SK-N-SH (cell line): ENCODE measurements at regions not wholly inside any gene's neighbourhood (a gene's known extent, or its start where the extent isn't known, plus 50 kb on each side); places are given as distances from the start of the nearest gene placed in this dataset.

Experiments used
- CTCF ChIA-PET: fragments of 300-600, 350-600 bp; formaldehyde crosslinking; extraction: SDS; loops from one replicate; lab custom pipeline; 2021; lab: Yijun Ruan, JAX
- POLR2A ChIA-PET: fragments of 350-600 bp; sonication (Branson Sonifier 250); formaldehyde crosslinking; extraction: SDS; loops from one replicate; lab custom pipeline; 2020; ENCODE audit warnings: antibody characterized with exemption, inconsistent platforms; lab: Yijun Ruan, JAX
- DNase-seq: peaks from one replicate; pipeline ENCODE4 v3.0.0; 2012
- H2AFZ ChIP-seq: fragments of 200-600 bp; sonication (generic); 2 replicates; pipeline ENCODE4 v1.8.1; 2016; ENCODE audit warnings: antibody characterized with exemption, mild to moderate bottlenecking, low read depth
- H3F3A ChIP-seq: fragments of 200-600 bp; sonication (generic); replicated peaks from 2 replicates; pipeline ENCODE3; 2016; ENCODE audit warnings: antibody characterized with exemption, mild to moderate bottlenecking; ENCODE audit not compliant: insufficient read depth
- H3K27ac ChIP-seq, 2 experiments: fragments of 200-500 bp in 1 of 2; fragments of 200-600 bp in 1 of 2; sonication (Bioruptor generic) in 1 of 2; sonication (generic), shearing (Covaris generic) in 1 of 2; 2 replicates each; pipeline versions ENCODE4 v1.5.1 to v1.6.1; 2014 to 2016; ENCODE audit warnings: low read depth in 2 of 2, inconsistent platforms in 1 of 2, low read length in 1 of 2, mild to moderate bottlenecking in 1 of 2, mixed read lengths in 1 of 2
- H3K27me3 ChIP-seq: fragments of 200-600 bp; sonication (generic), shearing (Covaris generic); 2 replicates; pipeline ENCODE4 v1.6.1; 2016; ENCODE audit warnings: mixed run types; ENCODE audit not compliant: insufficient read depth
- H3K36me3 ChIP-seq, 2 experiments: fragments of 200-500 bp in 1 of 2; fragments of 200-600 bp in 1 of 2; sonication (Bioruptor generic) in 1 of 2; sonication (generic) in 1 of 2; replicated peaks in 1 of 2; 2 replicates each; pipeline versions ENCODE3 to v1.5.1; 2014 to 2016; ENCODE audit warnings: low read length in 1 of 2, mild to moderate bottlenecking in 1 of 2; ENCODE audit not compliant: insufficient read depth in 2 of 2, control insufficient read depth in 1 of 2
- H3K4me1 ChIP-seq, 2 experiments: fragments of 200-500 bp in 1 of 2; fragments of 200-600 bp in 1 of 2; sonication (Bioruptor generic) in 1 of 2; sonication (generic), shearing (Covaris generic) in 1 of 2; 2 replicates each; pipeline versions ENCODE4 v1.5.1 to v1.6.1; 2014 to 2016; ENCODE audit warnings: low read depth in 1 of 2, low read length in 1 of 2, mixed run types in 1 of 2; ENCODE audit not compliant: insufficient read depth in 2 of 2, control insufficient read depth in 1 of 2
- H3K4me2 ChIP-seq: fragments of 200-600 bp; sonication (generic), shearing (Covaris generic); 2 replicates; pipeline ENCODE4 v1.6.1; 2017; ENCODE audit warnings: mixed run types
- H3K4me3 ChIP-seq, 2 experiments: fragments of 200-500 bp in 1 of 2; fragments of 200-600 bp in 1 of 2; sonication (Bioruptor generic) in 1 of 2; sonication (generic), shearing (Covaris generic) in 1 of 2; 2 replicates each; pipeline versions ENCODE4 v1.5.1 to v1.8.1; 2014 to 2016; ENCODE audit warnings: low read depth in 2 of 2, inconsistent platforms in 1 of 2, low read length in 1 of 2, mild to moderate bottlenecking in 1 of 2, mixed read lengths in 1 of 2, moderate library complexity in 1 of 2
- H3K79me2 ChIP-seq: fragments of 200-600 bp; sonication (generic); 2 replicates; pipeline ENCODE4 v1.8.1; 2017; ENCODE audit warnings: mild to moderate bottlenecking; ENCODE audit not compliant: insufficient read depth
- H3K9ac ChIP-seq: fragments of 200-600 bp; sonication (generic); 2 replicates; pipeline ENCODE4 v1.6.1; 2017; ENCODE audit warnings: mixed run types
- H3K9me2 ChIP-seq: fragments of 200-600 bp; sonication (generic); 2 replicates; pipeline ENCODE4 v1.6.1; 2017; ENCODE audit warnings: mixed run types
- H3K9me3 ChIP-seq: fragments of 200-600 bp; sonication (generic); 2 replicates; pipeline ENCODE4 v1.6.1; 2017; ENCODE audit warnings: mixed run types, mild to moderate bottlenecking, moderate library complexity
- H4K20me1 ChIP-seq: fragments of 200-600 bp; sonication (generic); 2 replicates; pipeline ENCODE4 v1.6.1; 2017; ENCODE audit warnings: mild to moderate bottlenecking, mixed run types; ENCODE audit not compliant: insufficient read depth
- CHD2 ChIP-seq: fragments of 150-350 bp; IDR thresholded peaks from 2 replicates; pipeline ENCODE4 v1.6.1; 2018; ENCODE audit warnings: low read length; ENCODE audit not compliant: partially characterized antibody
- ELF1 ChIP-seq: IDR thresholded peaks from 2 replicates; pipeline ENCODE4 v1.4.0; 2012
- NRF1 ChIP-seq: IDR thresholded peaks from 2 replicates; pipeline ENCODE4 v1.6.1; 2012; ENCODE audit warnings: low read depth, mild to moderate bottlenecking, low read length
- RXRA ChIP-seq: IDR thresholded peaks from 2 replicates; pipeline ENCODE4 v1.4.0; 2012; ENCODE audit warnings: low read depth, mild to moderate bottlenecking, borderline replicate concordance
- TCF12 ChIP-seq: IDR thresholded peaks from 2 replicates; pipeline ENCODE4 v1.4.0; 2012
- USF1 ChIP-seq: IDR thresholded peaks from 2 replicates; pipeline ENCODE4 v1.4.0; 2012; ENCODE audit warnings: low read depth, borderline replicate concordance
- YY1 ChIP-seq: IDR thresholded peaks from 2 replicates; pipeline ENCODE4 v1.4.0; 2012; ENCODE audit warnings: low read depth, mild to moderate bottlenecking
- WGBS: methylation state at CpG from one replicate; pipeline ENCODE4 v1.1.6; 2017; ENCODE audit warnings: low lambda C conversion rate; 5-methylcytosine and 5-hydroxymethylcytosine counted together
- TF ChIP-seq, protein P1 (sequence below): IDR thresholded peaks from 2 replicates; pipeline ENCODE4 v1.6.1; 2012; ENCODE audit warnings: mild to moderate bottlenecking, low read depth, low read length, moderate library complexity
- TF ChIP-seq, protein P2 (sequence below): fragments of 150-350 bp; IDR thresholded peaks from 2 replicates; pipeline ENCODE4 v1.6.1; 2017; ENCODE audit warnings: antibody characterized with exemption, low read length, low read depth, borderline replicate concordance
- TF ChIP-seq, protein P3 (sequence below): fragments of 200-600 bp; sonication (generic); IDR thresholded peaks from 2 replicates; pipeline ENCODE4 v1.6.1; 2017; ENCODE audit warnings: antibody characterized with exemption, mild to moderate bottlenecking, moderate library complexity

DNA sequence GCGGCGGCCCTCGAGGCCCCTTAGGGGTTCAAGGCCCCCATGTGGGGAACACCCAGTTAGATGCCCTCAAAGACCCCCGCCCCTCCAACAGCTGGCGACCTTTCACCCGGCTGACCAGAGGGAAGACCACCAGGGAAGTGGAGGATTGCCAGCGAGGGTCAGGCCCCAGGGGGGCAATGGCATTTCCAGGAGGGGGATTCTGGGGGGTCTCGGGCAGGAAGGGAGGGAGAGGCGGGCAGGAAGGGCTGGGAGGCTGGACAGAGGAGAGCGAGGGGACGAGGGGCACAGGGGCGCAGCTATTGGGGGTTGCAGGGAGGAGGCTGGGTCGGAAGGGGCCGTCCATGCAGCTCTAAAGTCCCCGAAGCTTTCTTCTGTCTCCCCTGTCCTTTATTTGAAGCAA lies 139.5 kb downstream of the C16orf95 start:
- H3K27me3 ChIP-seq, result no peaks in the 10 kb centered on the region; the same call in 1 of the 2 replicates
- no peaks in the 10 kb centered on the region for H3K9me2 ChIP-seq
- no peak overlapping the region for H3K27ac ChIP-seq
- ChIA-PET POLR2A (no interaction called here), CTCF (no interaction called here)
- H3F3A ChIP-seq, result peaks cover 3% of the 10 kb centered on the region
- H3K4me1 ChIP-seq, result peaks cover 0 to 5% of the 10 kb centered on the region in 2 experiments; a peak in 1 of 4 replicates
- H3K4me2 ChIP-seq, result no peak overlapping the region
- no peaks in the 10 kb centered on the region for H3K79me2 ChIP-seq
- H3K36me3 ChIP-seq, result no peaks in the 10 kb centered on the region
- H3K9ac ChIP-seq, result no peak overlapping the region
- TF ChIP-seq, protein P1, sequence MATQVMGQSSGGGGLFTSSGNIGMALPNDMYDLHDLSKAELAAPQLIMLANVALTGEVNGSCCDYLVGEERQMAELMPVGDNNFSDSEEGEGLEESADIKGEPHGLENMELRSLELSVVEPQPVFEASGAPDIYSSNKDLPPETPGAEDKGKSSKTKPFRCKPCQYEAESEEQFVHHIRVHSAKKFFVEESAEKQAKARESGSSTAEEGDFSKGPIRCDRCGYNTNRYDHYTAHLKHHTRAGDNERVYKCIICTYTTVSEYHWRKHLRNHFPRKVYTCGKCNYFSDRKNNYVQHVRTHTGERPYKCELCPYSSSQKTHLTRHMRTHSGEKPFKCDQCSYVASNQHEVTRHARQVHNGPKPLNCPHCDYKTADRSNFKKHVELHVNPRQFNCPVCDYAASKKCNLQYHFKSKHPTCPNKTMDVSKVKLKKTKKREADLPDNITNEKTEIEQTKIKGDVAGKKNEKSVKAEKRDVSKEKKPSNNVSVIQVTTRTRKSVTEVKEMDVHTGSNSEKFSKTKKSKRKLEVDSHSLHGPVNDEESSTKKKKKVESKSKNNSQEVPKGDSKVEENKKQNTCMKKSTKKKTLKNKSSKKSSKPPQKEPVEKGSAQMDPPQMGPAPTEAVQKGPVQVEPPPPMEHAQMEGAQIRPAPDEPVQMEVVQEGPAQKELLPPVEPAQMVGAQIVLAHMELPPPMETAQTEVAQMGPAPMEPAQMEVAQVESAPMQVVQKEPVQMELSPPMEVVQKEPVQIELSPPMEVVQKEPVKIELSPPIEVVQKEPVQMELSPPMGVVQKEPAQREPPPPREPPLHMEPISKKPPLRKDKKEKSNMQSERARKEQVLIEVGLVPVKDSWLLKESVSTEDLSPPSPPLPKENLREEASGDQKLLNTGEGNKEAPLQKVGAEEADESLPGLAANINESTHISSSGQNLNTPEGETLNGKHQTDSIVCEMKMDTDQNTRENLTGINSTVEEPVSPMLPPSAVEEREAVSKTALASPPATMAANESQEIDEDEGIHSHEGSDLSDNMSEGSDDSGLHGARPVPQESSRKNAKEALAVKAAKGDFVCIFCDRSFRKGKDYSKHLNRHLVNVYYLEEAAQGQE, result no peak
- TF ChIP-seq NRF1 (no peak), TCF12 (no peak), USF1 (no peak), RXRA (no peak), ELF1 (no peak), YY1 (no peak), CHD2 (no peak)
- TF ChIP-seq, protein P2, sequence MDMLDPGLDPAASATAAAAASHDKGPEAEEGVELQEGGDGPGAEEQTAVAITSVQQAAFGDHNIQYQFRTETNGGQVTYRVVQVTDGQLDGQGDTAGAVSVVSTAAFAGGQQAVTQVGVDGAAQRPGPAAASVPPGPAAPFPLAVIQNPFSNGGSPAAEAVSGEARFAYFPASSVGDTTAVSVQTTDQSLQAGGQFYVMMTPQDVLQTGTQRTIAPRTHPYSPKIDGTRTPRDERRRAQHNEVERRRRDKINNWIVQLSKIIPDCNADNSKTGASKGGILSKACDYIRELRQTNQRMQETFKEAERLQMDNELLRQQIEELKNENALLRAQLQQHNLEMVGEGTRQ, result no peak
- TF ChIP-seq, protein P3, sequence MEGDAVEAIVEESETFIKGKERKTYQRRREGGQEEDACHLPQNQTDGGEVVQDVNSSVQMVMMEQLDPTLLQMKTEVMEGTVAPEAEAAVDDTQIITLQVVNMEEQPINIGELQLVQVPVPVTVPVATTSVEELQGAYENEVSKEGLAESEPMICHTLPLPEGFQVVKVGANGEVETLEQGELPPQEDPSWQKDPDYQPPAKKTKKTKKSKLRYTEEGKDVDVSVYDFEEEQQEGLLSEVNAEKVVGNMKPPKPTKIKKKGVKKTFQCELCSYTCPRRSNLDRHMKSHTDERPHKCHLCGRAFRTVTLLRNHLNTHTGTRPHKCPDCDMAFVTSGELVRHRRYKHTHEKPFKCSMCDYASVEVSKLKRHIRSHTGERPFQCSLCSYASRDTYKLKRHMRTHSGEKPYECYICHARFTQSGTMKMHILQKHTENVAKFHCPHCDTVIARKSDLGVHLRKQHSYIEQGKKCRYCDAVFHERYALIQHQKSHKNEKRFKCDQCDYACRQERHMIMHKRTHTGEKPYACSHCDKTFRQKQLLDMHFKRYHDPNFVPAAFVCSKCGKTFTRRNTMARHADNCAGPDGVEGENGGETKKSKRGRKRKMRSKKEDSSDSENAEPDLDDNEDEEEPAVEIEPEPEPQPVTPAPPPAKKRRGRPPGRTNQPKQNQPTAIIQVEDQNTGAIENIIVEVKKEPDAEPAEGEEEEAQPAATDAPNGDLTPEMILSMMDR, result no peak
- no peak overlapping the region for H2AFZ ChIP-seq
- 35% methylated on average over 15 of the region's 15 CpGs for WGBS
- H4K20me1 ChIP-seq, result no peaks in the 10 kb centered on the region
- H3K9me3 ChIP-seq, result no peaks in the 10 kb centered on the region
- no peak for DNase-seq
- no peak overlapping the region for H3K4me3 ChIP-seq
